ENCODE measurements at regions not wholly inside any gene's neighbourhood (a gene's known extent, or its start where the extent isn't known, plus 50 kb on each side); places are given as distances from the start of the nearest gene placed in this dataset.

DNA sequence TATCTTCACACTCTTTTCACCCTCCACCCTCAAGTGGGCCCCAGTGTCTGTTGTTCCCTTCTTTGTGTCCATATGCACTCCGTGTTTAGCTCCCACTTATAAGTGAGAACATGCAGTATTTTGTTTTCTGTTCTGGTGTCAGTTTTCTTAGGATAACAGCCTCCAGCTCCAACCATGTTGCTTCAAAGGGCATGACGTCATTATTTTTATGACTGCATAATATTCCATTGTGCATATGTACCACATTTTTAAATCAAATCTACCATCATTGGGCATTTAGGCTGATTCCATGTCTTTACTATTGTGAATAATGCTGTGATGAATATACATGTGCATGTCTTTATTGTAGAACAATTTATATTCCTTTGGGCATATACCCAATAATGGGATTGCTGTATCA lies 140.3 kb downstream of the LYPLAL1 start:
- H4K20me1 ChIP-seq (ENCODE audit: control insufficient read depth, extremely low read depth, insufficient read depth, low read length) = no peaks in the 10 kb centered on the region
- no peaks in the 10 kb centered on the region for H3K79me2 ChIP-seq (ENCODE audit: control insufficient read depth, insufficient read depth, low read length)
- no peak for DNase-seq (ENCODE audit: low read depth in 2 of 2)
- H3K27me3 ChIP-seq (ENCODE audit: control insufficient read depth, insufficient read depth, low read length) = no peaks in the 10 kb centered on the region
- no peaks in the 10 kb centered on the region for H3K36me3 ChIP-seq (ENCODE audit: control insufficient read depth, insufficient read depth, low read length)
- TF ChIP-seq, protein P1, sequence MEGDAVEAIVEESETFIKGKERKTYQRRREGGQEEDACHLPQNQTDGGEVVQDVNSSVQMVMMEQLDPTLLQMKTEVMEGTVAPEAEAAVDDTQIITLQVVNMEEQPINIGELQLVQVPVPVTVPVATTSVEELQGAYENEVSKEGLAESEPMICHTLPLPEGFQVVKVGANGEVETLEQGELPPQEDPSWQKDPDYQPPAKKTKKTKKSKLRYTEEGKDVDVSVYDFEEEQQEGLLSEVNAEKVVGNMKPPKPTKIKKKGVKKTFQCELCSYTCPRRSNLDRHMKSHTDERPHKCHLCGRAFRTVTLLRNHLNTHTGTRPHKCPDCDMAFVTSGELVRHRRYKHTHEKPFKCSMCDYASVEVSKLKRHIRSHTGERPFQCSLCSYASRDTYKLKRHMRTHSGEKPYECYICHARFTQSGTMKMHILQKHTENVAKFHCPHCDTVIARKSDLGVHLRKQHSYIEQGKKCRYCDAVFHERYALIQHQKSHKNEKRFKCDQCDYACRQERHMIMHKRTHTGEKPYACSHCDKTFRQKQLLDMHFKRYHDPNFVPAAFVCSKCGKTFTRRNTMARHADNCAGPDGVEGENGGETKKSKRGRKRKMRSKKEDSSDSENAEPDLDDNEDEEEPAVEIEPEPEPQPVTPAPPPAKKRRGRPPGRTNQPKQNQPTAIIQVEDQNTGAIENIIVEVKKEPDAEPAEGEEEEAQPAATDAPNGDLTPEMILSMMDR (conservative IDR thresholded peaks at IDR 0.05 in 1 of 2, IDR thresholded peaks at IDR 0.05 in 1 of 2; ENCODE audit: low read depth in 1 of 2, low read length in 2 of 2) = no peak
- no peak for TF ChIP-seq EZH2 (IDR thresholded peaks at IDR 0.05; ENCODE audit: low read length, missing control alignments)
- H3K27ac ChIP-seq (ENCODE audit: insufficient read depth, low read length) = no peak overlapping the region
- H3K9ac ChIP-seq (ENCODE audit: insufficient read depth, low read length) = no peak overlapping the region
- no peak overlapping the region for H3K4me3 ChIP-seq (replicated peaks in 1 of 4; ENCODE audit: control extremely low read depth in 1 of 4, insufficient read depth in 1 of 4, low read depth in 3 of 4, low read length in 4 of 4)
- no peaks in the 10 kb centered on the region for H3K9me3 ChIP-seq (ENCODE audit: control insufficient read depth, insufficient read depth, low read depth, low read length)
- H3K4me2 ChIP-seq (ENCODE audit: extremely low read depth, insufficient read depth, low read length) = no peak overlapping the region
- H3K4me1 ChIP-seq (ENCODE audit: control insufficient read depth, extremely low read depth, insufficient read depth, low read length) = peaks cover 2% of the 10 kb centered on the region
- H2AFZ ChIP-seq (ENCODE audit: low read length) = no peak overlapping the region

GRCh38 chr1:219312967-219313366 lies 139.3 kb downstream of the LYPLAL1 start:
- Histone ChIP-seq H2AFZ (ENCODE audit: low read length) (no peak overlapping the region), H3K4me2 (ENCODE audit: extremely low read depth, insufficient read depth, low read length) (no peak overlapping the region), H3K9me3 (ENCODE audit: control insufficient read depth, insufficient read depth, low read depth, low read length) (no peaks in the 10 kb centered on the region), H3K27me3 (ENCODE audit: control insufficient read depth, insufficient read depth, low read length) (no peaks in the 10 kb centered on the region), H3K4me3 (replicated peaks in 1 of 4; ENCODE audit: control extremely low read depth in 1 of 4, insufficient read depth in 1 of 4, low read depth in 3 of 4, low read length in 4 of 4) (no peak overlapping the region), H3K79me2 (ENCODE audit: control insufficient read depth, insufficient read depth, low read length) (no peaks in the 10 kb centered on the region), H4K20me1 (ENCODE audit: control insufficient read depth, extremely low read depth, insufficient read depth, low read length) (no peaks in the 10 kb centered on the region), H3K9ac (ENCODE audit: insufficient read depth, low read length) (no peak overlapping the region), H3K36me3 (ENCODE audit: control insufficient read depth, insufficient read depth, low read length) (no peaks in the 10 kb centered on the region), H3K27ac (ENCODE audit: insufficient read depth, low read length) (no peak overlapping the region), H3K4me1 (ENCODE audit: control insufficient read depth, extremely low read depth, insufficient read depth, low read length) (peaks cover 2% of the 10 kb centered on the region)
- TF ChIP-seq EZH2 (IDR thresholded peaks at IDR 0.05; ENCODE audit: low read length, missing control alignments) = no peak
- TF ChIP-seq, protein P1 (conservative IDR thresholded peaks at IDR 0.05 in 1 of 2, IDR thresholded peaks at IDR 0.05 in 1 of 2; ENCODE audit: low read depth in 1 of 2, low read length in 2 of 2) = no peak
- DNase-seq (ENCODE audit: low read depth in 2 of 2) = peak; percentile 59 to 95

DNA sequence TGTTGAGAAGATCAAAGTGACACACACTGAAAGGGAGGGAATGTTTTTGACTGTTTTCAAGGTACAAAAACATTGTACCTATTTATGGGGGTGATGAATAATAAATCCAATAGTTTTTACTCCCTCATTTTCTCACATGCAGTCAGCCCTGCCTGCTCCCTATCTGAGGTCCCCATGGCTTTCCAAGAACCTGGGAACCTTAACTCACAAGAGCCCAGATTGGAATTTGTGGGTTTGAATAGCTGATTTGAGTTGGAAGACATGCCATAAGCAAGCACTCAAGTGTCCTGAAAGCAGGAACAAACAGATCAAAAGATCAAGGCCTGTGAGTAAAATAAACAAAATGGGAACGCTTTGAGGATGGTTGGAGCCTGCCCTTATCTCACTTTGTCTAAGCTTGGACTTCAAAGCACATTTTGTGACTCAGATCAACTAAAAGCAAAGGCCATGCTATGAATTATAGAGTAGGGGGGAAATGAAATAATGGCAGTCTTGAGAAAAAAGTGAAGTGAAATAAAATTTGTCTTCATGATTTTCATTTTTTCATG lies 136.6 kb downstream of the LYPLAL1 start:
- Histone ChIP-seq H3K4me2 (ENCODE audit: extremely low read depth, insufficient read depth, low read length) (no peak overlapping the region), H3K36me3 (ENCODE audit: control insufficient read depth, insufficient read depth, low read length) (no peaks in the 10 kb centered on the region)

More for the DNA sequence above, 136.6 kb downstream of the LYPLAL1 start:
- H3K79me2 ChIP-seq (ENCODE audit: control insufficient read depth, insufficient read depth, low read length) = no peaks in the 10 kb centered on the region
- H3K27me3 ChIP-seq (ENCODE audit: control insufficient read depth, insufficient read depth, low read length) = no peaks in the 10 kb centered on the region
- H2AFZ ChIP-seq (ENCODE audit: low read length) = no peak overlapping the region
- no peaks in the 10 kb centered on the region for H3K9me3 ChIP-seq (ENCODE audit: control insufficient read depth, insufficient read depth, low read depth, low read length)
- no peak overlapping the region for H3K9ac ChIP-seq (ENCODE audit: insufficient read depth, low read length)
- no peak overlapping the region for H3K27ac ChIP-seq (ENCODE audit: insufficient read depth, low read length)
- DNase-seq (ENCODE audit: low read depth in 2 of 2) = peak in 1 of 2 donors; percentile 77
- no peak for TF ChIP-seq EZH2 (IDR thresholded peaks at IDR 0.05; ENCODE audit: low read length, missing control alignments)
- TF ChIP-seq, protein P1 (conservative IDR thresholded peaks at IDR 0.05 in 1 of 2, IDR thresholded peaks at IDR 0.05 in 1 of 2; ENCODE audit: low read depth in 1 of 2, low read length in 2 of 2) = no peak
- no peak overlapping the region for H3K4me3 ChIP-seq (replicated peaks in 1 of 4; ENCODE audit: control extremely low read depth in 1 of 4, insufficient read depth in 1 of 4, low read depth in 3 of 4, low read length in 4 of 4)
- H3K4me1 ChIP-seq (ENCODE audit: control insufficient read depth, extremely low read depth, insufficient read depth, low read length) = peaks cover 2% of the 10 kb centered on the region
- no peaks in the 10 kb centered on the region for H4K20me1 ChIP-seq (ENCODE audit: control insufficient read depth, extremely low read depth, insufficient read depth, low read length)
